HL-60 (cell line): ENCODE measurements at regions not wholly inside any gene's neighbourhood (a gene's known extent, or its start where the extent isn't known, plus 50 kb on each side); places are given as distances from the start of the nearest gene placed in this dataset.

Experiments
- CTCF ChIP-seq: IDR thresholded peaks from one replicate; pipeline ENCODE4 v1.5.1; 2011; ENCODE audit warnings: low read length, control low read depth, inconsistent platforms; ENCODE audit not compliant: insufficient read depth
- GABPA ChIP-seq: IDR thresholded peaks from 2 replicates; pipeline ENCODE4 v1.6.1; 2012; ENCODE audit warnings: low read depth
- POLR2AphosphoS5 ChIP-seq: IDR thresholded peaks from 2 replicates; pipeline ENCODE4 v1.6.1; 2012; ENCODE audit warnings: low read depth
- REST ChIP-seq: IDR thresholded peaks from 2 replicates; pipeline ENCODE4 v1.6.1; 2012; ENCODE audit warnings: low read depth; ENCODE audit not compliant: insufficient replicate concordance
- SPI1 ChIP-seq: IDR thresholded peaks from 2 replicates; pipeline ENCODE4 v1.6.1; 2012; ENCODE audit warnings: low read depth, mild to moderate bottlenecking, borderline replicate concordance

- TF ChIP-seq CTCF (no peak), POLR2AphosphoS5 (no peak), REST (no peak), GABPA (no peak), SPI1 (no peak)
Measured at GRCh38 chr3:118262800-118263402, 771.7 kb downstream of the IGSF11 start.
